ACHN (cell line): ENCODE measurements at regions not wholly inside any gene's neighbourhood (a gene's known extent, or its start where the extent isn't known, plus 50 kb on each side); places are given as distances from the start of the nearest gene placed in this dataset.

Experiments
- DNase-seq: peaks from one replicate; pipeline ENCODE4 v3.0.0-alpha.2; 2015
- in situ Hi-C: cut with HindIII; loops from 2 replicates; pipeline ENCODE4 v1.10.0; 2017; ENCODE audit warnings: low sequenced_read_pairs, low pct_ligation_motif_present, low pct_unique_long_range_greater_than_20kb

- in situ Hi-C loops, result no loop called here
- DNase-seq, result no peak
Observed at GRCh38 chr14:44108601-44109000, 398.5 kb downstream of the FSCB start.

GRCh38 chr14:44107156-44107555 is 399.9 kb downstream of the FSCB start:
- in situ Hi-C loops, result no loop called here
- no peak for DNase-seq

GRCh38 chr14:44099743-44100488 is 407.2 kb downstream of the FSCB start:
- no peak for DNase-seq
- in situ Hi-C loops, result no loop called here

- in situ Hi-C loops, result no loop called here
- DNase-seq, result no peak
Observed at GRCh38 chr14:44081146-44081545, 425.9 kb downstream of the FSCB start.

GRCh38 chr14:44070046-44070445 is 437.0 kb downstream of the FSCB start:
- in situ Hi-C loops, result no loop called here
- DNase-seq, result no peak

- in situ Hi-C loops, result no loop called here
- no peak for DNase-seq
Observed at GRCh38 chr14:44053422-44053821, 453.7 kb downstream of the FSCB start.

GRCh38 chr14:44041700-44042099 is 465.4 kb downstream of the FSCB start:
- DNase-seq, result no peak
- in situ Hi-C loops, result no loop called here

GRCh38 chr14:44040561-44040960 is 466.5 kb downstream of the FSCB start:
- DNase-seq, result no peak
- in situ Hi-C loops, result no loop called here

- in situ Hi-C loops, result no loop called here
- no peak for DNase-seq
Observed at GRCh38 chr14:44036248-44036647, 470.8 kb downstream of the FSCB start.

GRCh38 chr14:44035707-44036106 is 471.4 kb downstream of the FSCB start:
- in situ Hi-C loops, result no loop called here
- no peak for DNase-seq

GRCh38 chr14:44030831-44031383 is 476.2 kb downstream of the FSCB start:
- in situ Hi-C loops, result no loop called here

GRCh38 chr14:44029933-44030332 is 477.1 kb downstream of the FSCB start:
- in situ Hi-C loops, result no loop called here
- DNase-seq, result no peak

More at GRCh38 chr14:44030831-44031383, 476.2 kb downstream of the FSCB start:
- DNase-seq, result no peak

- no peak for DNase-seq
- in situ Hi-C loops, result no loop called here
Observed at GRCh38 chr14:44027397-44027796, 479.7 kb downstream of the FSCB start.

- DNase-seq, result no peak
- in situ Hi-C loops, result no loop called here
Observed at GRCh38 chr14:44010595-44010994, 496.5 kb downstream of the FSCB start.

- in situ Hi-C loops, result no loop called here
- no peak for DNase-seq
Observed at GRCh38 chr14:44010071-44010470, 497.0 kb downstream of the FSCB start.

- in situ Hi-C loops, result no loop called here
- DNase-seq, result no peak
Observed at GRCh38 chr14:44009642-44010041, 497.4 kb downstream of the FSCB start.

- DNase-seq, result no peak
- in situ Hi-C loops, result no loop called here
Observed at GRCh38 chr14:43988989-43989388, 518.1 kb downstream of the FSCB start.

GRCh38 chr14:43983721-43984120 is 523.4 kb downstream of the FSCB start:
- in situ Hi-C loops, result no loop called here

GRCh38 chr14:43981135-43981768 is 525.8 kb downstream of the FSCB start:
- in situ Hi-C loops, result no loop called here
- DNase-seq, result no peak

More at GRCh38 chr14:43983721-43984120, 523.4 kb downstream of the FSCB start:
- no peak for DNase-seq

- no peak for DNase-seq
- in situ Hi-C loops, result no loop called here
Observed at GRCh38 chr14:43956741-43957140, 550.3 kb downstream of the FSCB start.
